GM23248 (cell line): ENCODE measurements at regions not wholly inside any gene's neighbourhood (a gene's known extent, or its start where the extent isn't known, plus 50 kb on each side); places are given as distances from the start of the nearest gene placed in this dataset.

Source experiments
- DNase-seq: peaks from one replicate; pipeline ENCODE4 v3.0.0-alpha.2; 2015
- H2AFZ ChIP-seq: fragments of 200-600 bp; sonication (generic); 2 replicates; pipeline ENCODE4 v1.6.1; 2016; ENCODE audit warnings: antibody characterized with exemption
- H3F3A ChIP-seq: fragments of 200-600 bp; sonication (generic); 2 replicates; pipeline ENCODE4 v1.6.1; 2016; ENCODE audit warnings: mild to moderate bottlenecking, antibody characterized with exemption, mixed run types; ENCODE audit not compliant: insufficient read depth
- H3K27ac ChIP-seq: fragments of 200-600 bp; sonication (generic); 2 replicates; pipeline ENCODE4 v1.5.1; 2016; ENCODE audit warnings: mild to moderate bottlenecking
- H3K27me3 ChIP-seq: fragments of 200-600 bp; sonication (generic); replicated peaks from 2 replicates; pipeline ENCODE4 v1.6.1; 2016; ENCODE audit warnings: mild to moderate bottlenecking; ENCODE audit not compliant: insufficient read depth
- H3K36me3 ChIP-seq: fragments of 200-600 bp; sonication (generic); 2 replicates; pipeline ENCODE4 v1.6.1; 2016; ENCODE audit warnings: low read depth, mild to moderate bottlenecking
- H3K4me1 ChIP-seq: fragments of 200-600 bp; sonication (generic); 2 replicates; pipeline ENCODE4 v1.6.1; 2016; ENCODE audit warnings: mild to moderate bottlenecking; ENCODE audit not compliant: insufficient read depth
- H3K4me2 ChIP-seq: fragments of 200-600 bp; sonication (generic); one replicate; pipeline ENCODE4 v1.6.1; 2016; ENCODE audit warnings: mild to moderate bottlenecking; ENCODE audit not compliant: unreplicated experiment
- H3K4me3 ChIP-seq: fragments of 200-600 bp; sonication (generic); 2 replicates; pipeline ENCODE4 v1.5.1; 2016; ENCODE audit warnings: mild to moderate bottlenecking
- H3K79me2 ChIP-seq: fragments of 200-600 bp; sonication (generic); 2 replicates; pipeline ENCODE4 v1.6.1; 2016; ENCODE audit warnings: mild to moderate bottlenecking; ENCODE audit not compliant: insufficient read depth
- H3K9ac ChIP-seq: fragments of 200-600 bp; sonication (generic); 2 replicates; pipeline ENCODE4 v1.6.1; 2016; ENCODE audit warnings: mild to moderate bottlenecking
- H3K9me2 ChIP-seq: fragments of 200-600 bp; sonication (generic); 2 replicates; pipeline ENCODE4 v1.6.1; 2016; ENCODE audit warnings: mixed run types, mild to moderate bottlenecking, moderate library complexity; ENCODE audit not compliant: insufficient read depth
- H3K9me3 ChIP-seq: fragments of 200-600 bp; sonication (generic); one replicate; pipeline ENCODE4 v1.6.1; 2017; ENCODE audit warnings: low read depth
- H4K20me1 ChIP-seq: fragments of 200-600 bp; sonication (generic); 2 replicates; pipeline ENCODE4 v1.6.0; 2016; ENCODE audit not compliant: insufficient read depth
- EZH2 ChIP-seq: fragments of 200-600 bp; sonication (generic); IDR thresholded peaks from 2 replicates; pipeline ENCODE4 v1.6.1; 2018; ENCODE audit warnings: antibody characterized with exemption, mild to moderate bottlenecking; ENCODE audit not compliant: insufficient read depth, poor library complexity, severe bottlenecking
- EZH2phosphoT487 ChIP-seq: fragments of 200-600 bp; sonication (generic); IDR thresholded peaks from 2 replicates; pipeline ENCODE4 v1.6.1; 2018; ENCODE audit warnings: antibody characterized with exemption, moderate library complexity, mild to moderate bottlenecking, low read depth; ENCODE audit not compliant: insufficient read depth
- WGBS, 2 experiments: methylation state at CpG; one replicate each; pipeline ENCODE4 v1.1.6; 2015 to 2017; ENCODE audit warnings: low lambda C conversion rate in 2 of 2, low coverage in 1 of 2; ENCODE audit errors: missing lambda C conversion rate in 2 of 2; 5-methylcytosine and 5-hydroxymethylcytosine counted together
- in situ Hi-C: fragments of 300-500 bp; cut with MboI; formaldehyde crosslinking; loops from 2 replicates; pipeline ENCODE4 v1.15.0; 2020

DNA sequence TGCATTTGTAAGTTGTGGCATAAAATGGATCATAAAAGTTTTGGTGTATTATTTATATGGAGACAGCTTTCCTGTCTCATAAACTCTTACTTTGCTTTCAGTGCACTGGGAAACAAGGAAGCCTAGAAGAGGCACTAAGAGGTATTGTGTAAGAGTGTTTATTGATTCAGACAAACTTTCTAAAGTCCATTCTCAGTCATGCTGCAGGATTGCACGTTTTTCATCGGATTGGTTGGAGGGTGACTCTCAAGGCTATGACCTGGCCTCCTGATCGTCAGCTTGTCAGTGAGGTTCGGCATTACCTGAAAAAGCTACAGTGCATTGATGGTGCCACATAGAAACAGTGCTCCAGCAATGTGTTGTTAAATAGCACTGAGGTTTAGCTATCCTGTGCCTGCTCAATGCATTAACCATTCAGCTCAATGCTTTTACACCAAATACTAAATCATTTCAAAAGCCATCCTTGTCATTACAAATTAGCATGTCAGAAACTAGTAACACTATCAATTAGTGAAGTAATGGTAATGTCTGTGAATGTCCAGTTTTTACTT is 545.5 kb downstream of the CBLN2 start:
- WGBS, 2 experiments = 12 to 18% methylated on average over 4 of the region's 4 CpGs
- Histone ChIP-seq H3K9me2 (no peaks in the 10 kb centered on the region), H3K79me2 (no peaks in the 10 kb centered on the region), H3K9me3 (no peaks in the 10 kb centered on the region), H2AFZ (no peak overlapping the region), H4K20me1 (no peaks in the 10 kb centered on the region), H3K36me3 (no peaks in the 10 kb centered on the region), H3K9ac (no peak overlapping the region), H3K27ac (no peak overlapping the region), H3F3A (no peaks in the 10 kb centered on the region), H3K4me1 (no peaks in the 10 kb centered on the region), H3K4me2 (no peak overlapping the region), H3K27me3 (no peaks in the 10 kb centered on the region), H3K4me3 (no peak overlapping the region)
- TF ChIP-seq EZH2phosphoT487 = no peak
- no peak for TF ChIP-seq EZH2
- DNase-seq = no peak
- in situ Hi-C loops = no loop called here

DNA sequence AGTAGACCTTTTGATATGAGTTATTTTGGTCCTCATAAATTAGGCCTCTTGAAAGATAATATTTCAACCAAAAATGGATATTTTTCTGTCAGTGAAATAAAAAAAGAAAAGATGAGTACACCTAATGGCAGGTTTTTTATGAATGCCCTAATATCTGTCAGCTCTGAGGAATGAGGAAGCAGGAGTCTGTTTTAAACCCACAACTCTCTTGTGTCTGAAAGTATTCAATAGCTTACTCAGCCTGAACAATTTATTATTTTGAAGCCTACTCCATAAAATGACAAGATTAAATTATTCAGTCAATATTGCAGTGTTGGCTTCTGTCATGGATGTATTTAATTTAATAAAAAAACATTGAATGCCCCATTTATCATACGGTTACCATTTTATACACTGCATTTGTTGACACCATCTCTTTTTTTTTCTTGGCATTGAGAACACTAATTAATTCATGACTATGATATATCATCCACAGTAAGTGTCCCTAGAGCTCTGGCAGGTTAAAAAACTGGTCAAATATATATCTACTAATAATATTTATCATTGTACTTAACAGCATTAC is 548.2 kb downstream of the CBLN2 start:
- no peaks in the 10 kb centered on the region for H3K9me3 ChIP-seq
- no peaks in the 10 kb centered on the region for H3K79me2 ChIP-seq
- no peak overlapping the region for H3K4me2 ChIP-seq
- no peak for DNase-seq
- 7 to 30% methylated on average over 1 of the region's 1 CpG for WGBS, 2 experiments
- H3K36me3 ChIP-seq = no peaks in the 10 kb centered on the region
- no peak for TF ChIP-seq EZH2
- TF ChIP-seq EZH2phosphoT487 = no peak
- no peaks in the 10 kb centered on the region for H4K20me1 ChIP-seq
- no peak overlapping the region for H3K27ac ChIP-seq
- in situ Hi-C loops = no loop called here
- H3K9me2 ChIP-seq = no peaks in the 10 kb centered on the region
- no peaks in the 10 kb centered on the region for H3K27me3 ChIP-seq
- no peaks in the 10 kb centered on the region for H3F3A ChIP-seq
- no peak overlapping the region for H2AFZ ChIP-seq
- no peak overlapping the region for H3K9ac ChIP-seq
- no peak overlapping the region for H3K4me3 ChIP-seq
- H3K4me1 ChIP-seq = no peaks in the 10 kb centered on the region

DNA sequence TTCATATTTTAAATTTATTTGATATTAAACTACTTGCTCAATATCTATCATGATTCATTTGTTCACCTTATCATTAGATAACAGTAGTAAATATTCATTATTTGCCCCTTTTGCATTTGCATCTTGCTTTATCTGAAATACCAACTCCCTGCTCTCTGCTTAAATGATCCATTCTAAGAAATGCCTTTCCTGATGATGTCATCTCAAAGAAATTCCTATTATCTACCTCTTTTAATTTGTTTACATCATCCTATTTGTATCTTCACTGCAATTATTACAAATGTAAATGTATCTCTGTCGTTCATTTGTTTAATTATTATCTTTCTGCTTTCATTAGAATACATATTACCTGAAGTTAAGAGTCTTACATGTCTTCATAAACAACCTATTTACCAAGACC is 549.9 kb downstream of the CBLN2 start:
- Histone ChIP-seq H3K4me3 (no peak overlapping the region), H3F3A (no peaks in the 10 kb centered on the region), H3K79me2 (no peaks in the 10 kb centered on the region), H3K27ac (no peak overlapping the region), H3K9ac (no peak overlapping the region), H3K4me1 (no peaks in the 10 kb centered on the region), H3K9me2 (no peaks in the 10 kb centered on the region), H3K27me3 (no peaks in the 10 kb centered on the region), H3K9me3 (no peaks in the 10 kb centered on the region), H3K4me2 (no peak overlapping the region), H3K36me3 (no peaks in the 10 kb centered on the region), H2AFZ (no peak overlapping the region), H4K20me1 (no peaks in the 10 kb centered on the region)
- TF ChIP-seq EZH2phosphoT487 (no peak), EZH2 (no peak)
- no peak for DNase-seq
- 8 to 14% methylated on average over 1 of the region's 1 CpG for WGBS, 2 experiments
- in situ Hi-C loops = no loop called here

DNA sequence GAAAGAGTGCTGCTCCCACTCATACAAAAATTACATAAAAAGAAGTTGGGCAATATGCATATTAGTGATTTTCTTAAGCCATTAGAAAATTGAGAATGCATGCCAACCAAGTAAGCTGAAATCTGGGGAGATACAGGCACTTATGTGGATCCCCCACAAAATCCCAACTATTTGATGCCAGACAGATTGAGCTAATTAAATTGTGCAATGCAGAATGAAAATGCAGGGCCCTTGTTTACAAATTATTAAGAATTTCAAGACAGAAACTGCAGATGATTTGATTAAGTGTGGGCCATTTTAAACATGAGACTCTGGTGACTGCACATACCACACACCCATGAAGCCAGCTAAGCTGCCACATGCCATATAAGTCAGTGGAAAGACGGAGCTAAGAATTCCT is 554.5 kb downstream of the CBLN2 start:
- no peak for DNase-seq
- 0% methylated on average over 1 of the region's 1 CpG for WGBS, 2 experiments
- H3K4me1 ChIP-seq = no peaks in the 10 kb centered on the region

More for the DNA sequence above, 554.5 kb downstream of the CBLN2 start:
- in situ Hi-C loops = no loop called here
- H2AFZ ChIP-seq = no peak overlapping the region
- H3K9ac ChIP-seq = no peak overlapping the region
- no peak overlapping the region for H3K27ac ChIP-seq
- H3K4me3 ChIP-seq = no peak overlapping the region
- H3K27me3 ChIP-seq = no peaks in the 10 kb centered on the region
- no peaks in the 10 kb centered on the region for H3K79me2 ChIP-seq
- TF ChIP-seq EZH2phosphoT487 (no peak), EZH2 (no peak)
- no peak overlapping the region for H3K4me2 ChIP-seq
- H3K36me3 ChIP-seq = no peaks in the 10 kb centered on the region
- H4K20me1 ChIP-seq = no peaks in the 10 kb centered on the region
- no peaks in the 10 kb centered on the region for H3K9me3 ChIP-seq
- H3K9me2 ChIP-seq = no peaks in the 10 kb centered on the region
- H3F3A ChIP-seq = no peaks in the 10 kb centered on the region
